ENCODE measurements at regions not wholly inside any gene's neighbourhood (a gene's known extent, or its start where the extent isn't known, plus 50 kb on each side); places are given as distances from the start of the nearest gene placed in this dataset.
"Not testable (repeated sequence)": the region's sequence is repeated elsewhere in the genome, so short reads cannot be mapped to it uniquely, and the experiment has no call there.

GRCh38 chr13:97875911-97876310 is 77.6 kb upstream of the IPO5 start:
- DNase-seq (ENCODE audit: low spot score): no peak

- DNase-seq (ENCODE audit: low spot score): no peak
These were observed 74.8 kb upstream of the IPO5 start for GRCh38 chr13:97878431-97879375.

GRCh38 chr13:97879646-97880310 is 73.7 kb upstream of the IPO5 start:
- DNase-seq (ENCODE audit: low spot score): no peak

- no peak for DNase-seq (ENCODE audit: low spot score)
These were observed 73.2 kb upstream of the IPO5 start for GRCh38 chr13:97880311-97880675.

- DNase-seq (ENCODE audit: low spot score): no peak
These were observed 71.9 kb upstream of the IPO5 start for GRCh38 chr13:97881556-97881955.

- no peak for DNase-seq (ENCODE audit: low spot score)
These were observed 70.1 kb upstream of the IPO5 start for GRCh38 chr13:97883396-97883795.

- no peak for DNase-seq (ENCODE audit: low spot score)
These were observed 68.6 kb upstream of the IPO5 start for GRCh38 chr13:97884707-97885468.

GRCh38 chr13:97885641-97886040 is 67.8 kb upstream of the IPO5 start:
- no peak for DNase-seq (ENCODE audit: low spot score)

- DNase-seq (ENCODE audit: low spot score): no peak
These were observed 63.7 kb upstream of the IPO5 start for GRCh38 chr13:97889803-97890202.

GRCh38 chr13:97890573-97890972 is 62.9 kb upstream of the IPO5 start:
- no peak for DNase-seq (ENCODE audit: low spot score)

- DNase-seq (ENCODE audit: low spot score): not testable (repeated sequence)
These were observed 61.5 kb upstream of the IPO5 start for GRCh38 chr13:97891964-97892363.

GRCh38 chr13:97892717-97893116 is 60.8 kb upstream of the IPO5 start:
- no peak for DNase-seq (ENCODE audit: low spot score)

GRCh38 chr13:97895383-97895782 is 58.1 kb upstream of the IPO5 start:
- DNase-seq (ENCODE audit: low spot score): no peak

- DNase-seq (ENCODE audit: low spot score): no peak
These were observed 57.0 kb upstream of the IPO5 start for GRCh38 chr13:97896446-97896845.

GRCh38 chr13:97901716-97902115 is 51.8 kb upstream of the IPO5 start:
- no peak for DNase-seq (ENCODE audit: low spot score)

Measured in D341Med (cell line).